ENCODE measurements at regions not wholly inside any gene's neighbourhood (a gene's known extent, or its start where the extent isn't known, plus 50 kb on each side); places are given as distances from the start of the nearest gene placed in this dataset.

GRCh38 chr4:92252846-92253245, 50.9 kb upstream of the GRID2 start:
- no peak for TF ChIP-seq CTCF (IDR thresholded peaks at IDR 0.05; ENCODE audit: borderline replicate concordance, insufficient read depth, low read depth, low read length)
- no peak overlapping the region for H3K4me3 ChIP-seq (ENCODE audit: low read depth, low read length)

DNA sequence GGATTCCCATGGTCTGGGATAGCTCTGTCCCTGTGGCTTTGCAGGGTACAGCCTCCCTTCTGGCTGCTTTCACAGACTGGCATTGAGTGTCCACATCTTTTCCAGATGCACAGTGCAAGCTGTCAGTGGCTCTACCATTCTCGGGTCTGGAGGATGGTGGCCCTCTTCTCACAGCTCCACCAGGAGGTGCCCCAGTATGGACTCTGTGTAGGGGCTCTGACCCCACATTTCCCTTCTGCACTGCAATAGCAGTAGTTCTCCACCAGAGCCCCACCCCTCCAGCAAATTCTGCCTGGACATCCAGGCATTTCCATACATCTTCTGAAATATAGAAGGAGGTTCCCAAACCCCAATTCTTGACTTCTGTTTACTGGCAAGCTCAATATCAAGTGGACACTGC, 50.2 kb upstream of the GRID2 start:
- H3K4me3 ChIP-seq (ENCODE audit: low read depth, low read length): no peak overlapping the region
- no peak for TF ChIP-seq CTCF (IDR thresholded peaks at IDR 0.05; ENCODE audit: borderline replicate concordance, insufficient read depth, low read depth, low read length)
